HPDE6-E6E7 (cell line): ENCODE measurements at regions not wholly inside any gene's neighbourhood (a gene's known extent, or its start where the extent isn't known, plus 50 kb on each side); places are given as distances from the start of the nearest gene placed in this dataset.

Experiments
- DNase-seq: peaks from one replicate; pipeline ENCODE4 v3.0.0; 2011; ENCODE audit warnings: missing footprints; ENCODE audit errors: extremely low spot score

DNA sequence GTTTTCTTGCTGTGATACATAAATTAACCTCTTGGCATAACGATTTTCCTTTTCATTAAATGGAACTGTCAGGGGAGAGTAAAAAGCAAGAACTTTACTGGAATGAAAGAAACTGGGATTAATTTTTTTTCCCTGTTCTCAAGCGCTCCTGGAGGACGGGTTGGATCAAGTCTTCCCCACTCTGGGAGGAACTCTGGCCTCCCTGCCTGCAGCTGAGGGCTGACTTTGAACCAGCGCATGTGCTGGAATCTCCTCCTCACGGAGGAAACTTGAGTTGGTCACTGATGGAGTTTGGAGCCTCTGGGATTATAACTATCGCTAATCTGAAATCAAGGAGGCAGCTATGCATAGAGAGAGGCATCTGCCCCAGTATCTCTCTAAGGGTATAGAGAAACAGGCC is 406.4 kb upstream of the TMEM132C start:
- DNase-seq = no peak

DNA sequence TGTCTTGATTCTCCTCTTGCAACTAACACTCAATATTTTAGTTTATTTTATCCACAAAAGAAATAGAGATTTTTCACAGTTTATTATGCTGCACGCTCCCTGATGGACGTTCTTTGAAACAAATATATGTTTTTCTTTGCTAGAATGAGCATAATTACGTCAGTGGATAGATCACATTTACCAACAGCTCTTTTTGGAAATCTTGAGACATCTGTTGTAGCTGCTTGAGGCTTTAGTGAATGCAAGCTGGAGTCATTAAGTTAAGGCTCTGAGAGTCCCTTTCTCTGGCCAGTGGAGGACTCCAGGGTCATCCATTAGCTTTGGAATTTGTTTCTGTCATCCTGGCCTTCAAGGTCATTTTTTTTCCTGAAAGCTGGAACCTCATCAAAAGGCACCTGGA is 405.6 kb upstream of the TMEM132C start:
- DNase-seq = no peak

DNA sequence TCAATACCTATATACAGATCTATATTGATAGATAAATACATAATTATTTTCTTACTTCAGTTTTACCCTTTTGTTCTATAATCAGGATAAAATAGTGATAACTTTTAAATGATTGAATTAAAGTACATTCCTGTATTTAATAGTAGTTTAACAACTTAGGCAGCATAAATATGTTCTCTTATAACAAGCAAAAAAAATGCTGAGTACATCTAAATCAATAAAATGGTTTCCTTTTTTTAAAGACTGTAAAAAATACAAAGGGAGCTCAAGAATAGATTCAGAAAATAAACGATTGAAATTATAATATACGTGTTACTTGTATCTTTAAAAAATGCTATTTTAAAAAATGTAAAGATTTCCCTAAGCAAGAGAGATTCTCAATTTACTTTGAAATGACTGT is 393.7 kb upstream of the TMEM132C start:
- DNase-seq = no peak

DNA sequence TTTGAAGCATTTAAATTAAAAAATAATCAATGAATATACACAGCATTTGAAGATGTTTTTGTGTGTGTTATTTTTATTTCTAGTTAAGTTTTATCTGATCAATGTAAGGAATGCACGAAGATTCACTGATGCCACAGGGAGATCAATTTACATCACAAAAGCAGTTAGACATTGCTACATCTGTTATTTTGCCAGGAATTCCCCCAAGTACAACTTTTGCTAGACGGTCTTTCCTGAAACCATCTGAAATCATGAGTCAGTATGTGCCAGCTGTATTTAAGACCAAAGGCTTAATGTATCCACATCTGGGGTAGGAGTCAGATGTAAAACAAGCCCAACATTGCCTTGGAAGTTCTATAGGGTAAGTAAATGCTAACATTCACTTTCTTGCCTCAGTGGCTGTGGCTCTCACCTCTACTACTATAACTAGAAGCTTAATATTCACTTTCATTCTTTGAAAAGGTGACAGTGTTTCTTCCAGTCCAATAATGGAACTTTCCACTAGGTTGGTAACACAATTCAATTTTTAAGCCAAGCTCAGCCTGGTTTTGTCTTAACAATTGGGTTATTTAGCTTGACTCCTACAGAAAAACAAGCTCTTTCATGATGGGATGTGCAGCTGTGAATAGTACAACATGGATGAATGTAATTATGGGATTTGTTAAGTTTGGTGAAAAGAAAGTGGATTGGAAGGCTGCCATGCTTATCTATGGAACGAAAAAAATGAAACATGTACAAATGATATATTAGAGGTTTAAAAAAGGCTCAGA is 385.4 kb upstream of the TMEM132C start:
- no peak for DNase-seq

DNA sequence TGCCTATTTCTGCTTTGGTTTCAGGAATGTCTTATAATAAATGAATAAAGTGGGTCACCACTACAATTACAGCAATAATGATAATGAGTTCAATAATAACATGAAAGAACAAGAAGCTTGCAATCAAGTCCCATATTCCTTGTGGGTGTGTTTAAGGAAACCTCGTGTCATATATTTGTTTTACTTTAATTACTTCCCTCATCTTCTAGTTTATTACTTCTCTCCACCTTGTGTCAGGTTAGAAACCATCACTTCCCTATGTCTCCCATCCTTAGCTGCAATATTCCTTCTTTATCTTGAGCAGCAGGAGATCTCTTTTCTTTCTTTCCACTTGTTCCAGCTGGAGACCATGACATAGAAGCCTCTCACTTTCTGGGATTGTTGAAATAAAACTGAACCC is 384.0 kb upstream of the TMEM132C start:
- DNase-seq = no peak

DNA sequence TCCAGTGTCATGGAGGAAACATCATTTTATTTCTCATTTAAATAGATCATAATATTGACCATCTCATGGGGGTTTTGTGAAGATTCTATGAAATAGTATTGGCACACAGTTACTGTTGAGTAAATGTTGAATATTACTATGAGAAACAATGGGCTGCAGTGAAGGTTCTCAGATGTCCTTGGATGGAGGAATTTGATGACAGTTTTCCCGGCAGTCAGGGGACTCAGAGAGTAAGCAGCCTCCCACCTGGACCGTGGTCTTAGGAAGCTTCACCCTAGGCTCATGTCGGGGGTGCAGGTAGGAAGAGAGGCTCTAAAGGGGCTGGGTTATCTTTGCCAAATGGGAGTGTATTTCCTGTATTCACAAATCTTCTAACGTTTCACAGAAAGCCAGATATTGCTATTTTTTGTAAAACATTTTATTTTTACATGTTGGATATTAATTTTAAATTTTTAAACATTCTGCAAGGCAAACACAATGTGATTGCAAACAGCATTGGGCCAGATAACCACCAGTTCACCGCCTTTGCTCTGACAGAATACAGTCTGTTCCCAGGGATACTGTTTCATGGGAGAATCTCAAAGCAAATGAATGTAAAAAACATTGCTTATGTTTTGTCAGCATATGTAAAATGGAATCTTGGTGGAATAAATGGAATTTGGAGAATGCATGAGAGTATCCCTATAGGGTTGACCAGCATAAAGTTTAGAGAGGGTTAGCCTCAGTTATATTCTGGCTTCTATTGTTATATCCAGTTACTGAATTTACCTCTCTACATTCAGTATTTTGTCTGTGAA is 380.8 kb upstream of the TMEM132C start:
- no peak for DNase-seq

DNA sequence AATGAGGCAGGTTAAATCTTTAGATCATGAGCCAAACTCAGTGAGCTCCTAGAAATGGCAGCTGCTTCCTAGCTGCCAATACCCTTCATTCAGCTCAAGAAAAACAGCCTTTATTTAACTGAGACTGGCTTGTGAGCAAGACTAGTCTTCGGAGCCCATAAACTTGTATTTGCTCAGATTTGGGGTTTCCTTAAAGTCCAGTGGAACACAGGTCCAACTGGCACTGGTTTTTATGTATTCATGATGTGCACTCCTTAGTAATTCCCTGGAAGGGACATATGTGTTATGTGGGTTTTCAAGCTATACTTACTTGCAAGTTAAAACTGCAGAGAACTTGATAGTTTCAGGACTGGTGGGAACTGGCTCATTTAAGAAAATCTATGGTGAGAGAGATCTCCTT is 380.1 kb upstream of the TMEM132C start:
- no peak for DNase-seq

DNA sequence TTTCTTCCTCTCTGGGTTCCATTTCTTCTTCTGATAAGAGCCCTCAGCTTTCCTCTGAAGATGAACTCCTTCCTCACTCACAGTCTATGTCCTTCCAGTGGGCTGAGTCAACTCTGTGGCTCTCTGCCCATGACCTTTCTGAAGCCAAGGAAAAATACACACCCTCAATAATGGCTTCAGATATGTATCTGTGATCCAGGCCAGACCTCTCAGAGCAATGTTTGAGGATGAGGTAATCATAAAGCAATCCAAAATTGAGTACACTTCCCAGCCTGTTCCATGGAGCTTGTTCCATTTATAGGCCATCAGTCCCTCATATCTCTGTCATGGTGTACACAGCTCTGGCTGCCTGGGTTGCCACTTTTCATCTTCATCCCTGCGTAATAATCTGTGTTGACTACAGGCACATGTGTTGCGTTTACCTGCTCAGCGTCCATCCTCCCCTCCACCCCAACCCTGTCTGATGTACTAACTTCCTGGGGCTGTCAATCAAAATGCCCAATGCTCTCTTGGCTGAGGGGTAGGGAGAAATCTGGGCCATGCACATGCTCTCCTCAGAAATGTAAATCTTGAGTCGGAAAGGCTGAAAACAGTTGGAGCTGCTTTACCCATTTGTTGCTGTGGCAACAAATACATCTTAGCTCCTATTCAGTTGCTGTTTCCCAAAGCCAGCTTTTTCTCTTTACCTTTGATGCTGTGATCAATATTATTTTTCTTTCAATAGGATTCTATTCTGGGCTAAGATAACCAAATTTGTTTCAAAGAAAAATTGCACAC is 377.8 kb upstream of the TMEM132C start:
- DNase-seq = no peak

DNA sequence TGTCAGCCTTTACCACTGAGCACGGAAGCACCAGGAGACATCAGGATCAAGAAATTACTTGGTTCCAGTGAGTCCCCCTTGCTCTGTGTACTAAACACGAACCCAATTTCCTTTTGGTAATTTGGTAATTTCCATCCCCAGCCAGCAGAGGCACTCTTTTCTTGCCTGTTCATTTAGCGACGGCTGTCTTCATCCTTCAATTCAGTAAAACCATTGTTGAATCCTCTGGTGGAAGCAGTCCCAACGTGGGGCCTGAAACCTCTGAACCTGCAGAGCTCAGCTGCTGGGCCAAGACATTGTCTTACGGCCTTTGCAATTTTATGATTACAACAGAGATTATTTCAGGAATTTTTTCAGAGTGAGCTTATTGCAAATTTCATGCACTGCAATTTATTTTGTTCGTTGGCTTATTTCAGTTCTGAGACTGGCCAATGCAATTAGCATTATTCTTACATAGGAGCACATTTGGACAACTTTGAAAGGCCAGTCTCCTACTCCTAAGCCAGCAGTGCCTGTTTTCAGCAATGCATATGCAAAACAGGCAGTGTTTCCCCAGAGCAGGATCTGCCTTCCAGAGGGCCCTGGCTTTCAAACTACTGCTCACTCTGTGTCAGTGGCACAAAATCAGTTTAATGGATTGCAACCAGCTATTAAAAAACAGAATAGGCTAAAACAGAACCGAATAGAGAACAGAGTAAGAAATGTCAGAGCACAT is 372.9 kb upstream of the TMEM132C start:
- DNase-seq = no peak

DNA sequence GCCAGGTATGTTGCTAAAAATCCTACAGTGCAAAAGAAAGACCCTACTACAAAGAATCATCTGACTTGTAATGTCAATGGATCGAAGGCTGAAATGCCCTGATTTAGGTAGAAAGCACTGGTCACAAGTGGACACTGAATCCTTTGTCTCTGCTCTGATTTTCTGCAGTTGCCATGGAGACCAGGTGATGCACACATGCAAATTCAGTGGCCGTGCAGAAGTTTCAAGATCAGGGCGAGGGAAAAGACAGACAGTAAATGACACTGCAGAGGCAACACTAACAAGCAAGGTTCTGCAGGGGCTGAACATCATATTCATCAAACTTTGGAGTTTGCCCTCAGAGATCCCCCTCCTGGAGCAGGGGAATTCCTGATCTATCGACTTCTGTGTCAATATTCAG is 370.3 kb upstream of the TMEM132C start:
- no peak for DNase-seq

DNA sequence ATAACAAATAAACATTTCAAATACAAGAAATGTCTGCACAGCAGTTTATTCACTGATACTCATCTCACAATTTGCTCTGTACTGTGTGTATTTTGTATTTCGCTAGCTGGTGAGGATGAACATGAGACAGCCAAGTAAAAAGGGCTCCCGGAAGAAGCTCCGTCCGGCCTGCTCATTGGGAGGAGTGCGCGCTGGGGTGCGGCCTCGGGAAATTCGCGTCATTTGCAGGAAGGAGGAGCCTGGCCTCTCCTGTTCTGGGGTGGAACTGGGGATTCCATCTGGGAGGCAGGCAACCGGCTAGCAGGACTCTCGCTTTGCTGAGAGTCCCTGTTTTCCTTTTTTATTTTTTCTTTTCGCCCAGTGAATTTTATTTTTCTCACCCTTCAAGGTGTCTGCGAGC is 368.4 kb upstream of the TMEM132C start:
- DNase-seq = no peak

DNA sequence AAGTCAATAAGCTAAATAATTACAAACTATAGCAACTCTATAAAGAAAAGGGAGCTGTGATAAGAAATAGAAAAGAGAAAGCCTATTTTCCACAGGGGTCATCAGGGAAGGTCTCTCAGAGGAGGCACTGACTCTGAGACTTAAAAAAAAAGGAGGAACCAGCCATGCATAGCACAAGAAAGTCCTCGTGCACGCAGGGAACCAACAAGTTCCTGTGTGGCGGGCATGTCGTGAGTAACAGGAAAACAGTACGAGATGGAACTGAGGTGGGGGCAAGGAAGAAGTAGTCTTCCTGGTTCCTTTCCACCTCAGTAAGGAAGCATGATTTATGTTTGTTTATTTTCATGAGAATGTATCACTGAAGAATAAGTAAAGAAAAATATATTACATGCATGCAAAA is 367.0 kb upstream of the TMEM132C start:
- DNase-seq = no peak

DNA sequence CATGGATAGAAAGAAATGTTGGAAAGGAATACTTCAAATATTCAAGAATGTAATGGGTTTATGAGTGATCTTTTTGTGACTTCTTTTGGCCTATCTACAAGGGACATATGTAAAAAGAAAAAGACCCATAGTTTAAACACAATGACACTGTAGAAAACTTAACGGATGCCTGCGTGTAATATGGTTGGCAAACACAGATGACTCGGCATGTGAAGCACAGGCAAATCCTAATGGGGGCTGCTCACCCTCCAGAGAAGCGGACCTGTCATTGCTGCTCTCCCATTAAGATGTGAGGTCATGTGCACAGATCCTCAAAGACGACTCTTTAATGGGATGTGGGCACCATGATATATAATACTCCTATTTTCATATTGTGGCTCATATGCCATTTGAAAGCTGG is 366.6 kb upstream of the TMEM132C start:
- DNase-seq = no peak

DNA sequence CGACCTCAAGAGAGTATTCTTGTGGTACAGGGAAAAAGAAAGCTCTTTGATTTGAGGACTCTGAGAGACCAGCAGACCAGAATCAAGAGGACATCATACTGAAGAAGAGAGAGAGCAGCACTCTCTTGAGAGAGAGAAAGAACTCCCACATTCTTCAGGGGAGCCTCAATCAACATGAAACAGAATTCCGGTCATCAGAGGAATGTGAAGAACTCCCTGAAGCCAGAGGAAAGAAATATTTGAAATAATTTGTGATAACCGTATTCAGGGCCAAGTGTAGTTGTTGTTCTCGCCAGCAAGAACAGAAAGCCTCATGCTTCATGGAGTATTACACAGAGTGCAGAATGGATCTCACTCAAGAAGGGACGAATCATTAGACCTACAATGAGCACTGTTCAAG is 363.8 kb upstream of the TMEM132C start:
- no peak for DNase-seq

DNA sequence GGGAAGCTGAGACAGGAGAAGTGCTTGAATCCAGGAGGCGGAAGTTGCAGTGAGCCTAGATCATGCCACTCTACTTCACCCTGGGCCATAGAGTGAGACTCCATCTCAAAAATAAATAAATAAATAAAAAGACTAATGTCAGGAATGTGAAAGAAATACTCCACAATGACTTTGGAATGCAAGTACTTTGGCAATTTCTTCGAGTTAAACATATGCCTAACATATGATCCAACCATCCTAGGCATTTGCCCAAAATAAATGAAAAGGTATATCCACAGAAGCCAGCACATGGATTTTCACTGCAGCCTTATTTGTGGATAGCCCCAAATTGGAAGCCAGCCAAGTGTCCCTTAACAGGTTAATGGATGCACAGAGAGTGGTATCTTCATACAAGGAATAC is 357.9 kb upstream of the TMEM132C start:
- no peak for DNase-seq

DNA sequence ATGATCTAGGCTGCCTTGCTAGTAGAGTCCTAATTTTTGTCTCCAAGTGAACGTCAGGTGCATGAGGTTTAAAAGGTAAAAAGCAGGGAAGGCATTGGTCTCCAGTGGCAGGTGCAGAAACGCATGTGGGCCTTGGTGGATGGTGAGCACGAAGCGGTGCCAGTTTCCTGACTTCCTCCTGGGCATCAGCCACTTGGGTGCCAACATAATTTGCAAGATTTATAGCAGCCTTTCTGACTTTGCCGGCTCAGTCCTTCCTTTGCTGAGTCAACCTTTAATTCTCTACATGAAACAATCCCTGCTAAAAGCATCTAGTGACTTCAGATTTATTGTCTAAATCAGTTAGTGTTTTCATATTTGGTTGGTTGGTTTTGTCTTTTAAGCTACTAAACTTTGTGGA is 355.7 kb upstream of the TMEM132C start:
- DNase-seq = no peak

DNA sequence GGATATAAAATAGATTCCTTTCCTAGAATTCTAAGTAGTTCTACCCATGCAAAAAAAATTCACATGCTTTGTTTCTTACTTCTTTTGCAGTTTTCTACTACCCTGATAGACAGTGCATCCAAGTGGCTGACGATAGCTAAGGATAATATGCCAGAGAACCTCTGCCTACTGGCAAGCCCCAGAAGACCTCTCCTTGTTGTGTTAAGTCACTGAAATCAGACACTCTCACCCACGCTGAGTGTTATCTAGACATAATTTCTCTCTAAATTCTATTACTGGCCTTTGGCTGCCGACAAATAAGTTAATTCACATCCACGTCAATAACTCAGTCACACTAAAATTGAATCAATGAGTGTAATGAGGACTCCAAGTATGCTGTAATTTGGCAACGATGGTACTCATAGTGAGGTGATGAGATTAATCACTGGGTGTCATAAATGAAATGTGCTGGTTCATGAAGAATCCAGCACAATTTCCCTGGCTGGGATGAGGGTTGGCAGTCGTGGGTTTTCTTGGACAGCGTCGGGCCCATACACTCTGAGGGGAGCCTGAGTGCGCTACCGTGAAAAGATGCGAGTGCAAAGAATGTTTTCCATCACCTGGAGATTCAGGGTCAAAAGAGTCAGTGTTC is 354.8 kb upstream of the TMEM132C start:
- no peak for DNase-seq

DNA sequence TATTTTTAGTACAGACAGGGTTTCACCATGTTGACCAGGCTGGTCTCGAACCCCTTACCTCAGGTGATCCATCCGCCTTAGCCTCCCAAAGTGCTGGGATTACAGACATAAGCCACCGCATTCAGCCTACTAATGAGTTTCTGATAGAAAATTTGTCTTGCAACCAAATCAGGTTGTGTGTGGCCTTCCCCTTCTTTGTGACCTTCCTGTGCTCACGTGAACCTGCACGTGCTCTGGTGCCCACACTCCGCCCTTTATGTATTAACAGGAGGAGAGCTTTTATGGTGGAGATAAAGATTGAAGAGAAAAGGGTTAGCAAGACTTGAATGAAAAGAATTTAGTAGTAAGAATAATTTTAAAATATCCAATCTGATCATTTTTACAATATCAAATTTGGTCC is 343.5 kb upstream of the TMEM132C start:
- no peak for DNase-seq

DNA sequence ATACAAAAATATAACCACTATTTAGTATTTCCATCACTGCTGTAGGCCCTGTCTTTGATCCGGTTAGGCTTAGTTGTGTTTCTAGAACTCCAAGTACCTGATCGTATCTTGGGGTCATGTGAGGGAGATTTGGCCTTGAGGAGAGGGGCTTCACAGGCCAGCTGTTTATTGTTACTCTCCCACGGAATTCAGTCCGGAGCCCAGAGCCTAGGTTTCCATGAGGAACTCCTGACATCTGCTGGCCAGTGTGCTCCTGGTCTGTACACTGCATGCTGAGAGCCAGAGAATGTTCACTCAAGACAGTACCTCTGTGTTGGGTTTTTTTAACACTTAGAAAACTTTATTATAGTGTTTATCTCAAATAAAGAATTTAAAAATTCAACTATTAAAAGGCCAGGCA is 341.0 kb upstream of the TMEM132C start:
- DNase-seq = no peak

DNA sequence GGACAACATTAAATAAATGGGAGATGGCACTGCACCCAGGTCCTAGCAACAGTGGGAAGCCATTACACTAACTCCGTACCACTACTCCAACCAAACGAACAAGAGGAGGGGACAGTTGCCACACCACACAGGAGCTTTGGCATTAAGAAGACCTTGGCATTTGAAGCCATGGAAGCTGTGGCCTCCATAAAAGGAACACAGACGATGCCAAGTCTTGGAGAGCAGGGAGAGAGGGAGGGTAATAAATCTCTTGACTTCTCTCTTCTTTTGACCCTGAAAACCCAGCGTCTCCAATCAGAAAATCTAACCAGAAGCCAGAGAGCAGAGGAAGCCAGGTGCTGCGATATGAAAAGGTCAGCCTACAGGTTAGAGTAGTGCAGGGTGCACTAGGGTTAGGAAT is 338.8 kb upstream of the TMEM132C start:
- no peak for DNase-seq
